Mesothelial cell of epicardium (in vitro differentiated cells): ENCODE measurements at regions not wholly inside any gene's neighbourhood (a gene's known extent, or its start where the extent isn't known, plus 50 kb on each side); places are given as distances from the start of the nearest gene placed in this dataset.

Experiments used
- DNase-seq, 2 experiments: peaks; one replicate each; pipeline ENCODE4 v3.0.0; 2021; ENCODE audit warnings: low spot score in 2 of 2; ENCODE audit not compliant: unreplicated experiment in 2 of 2
- H3K27ac Mint-ChIP-seq: 2 replicates; pipeline ENCODE4 v1.8.0; 2021; ENCODE audit warnings: mixed read lengths
- H3K27me3 Mint-ChIP-seq: 2 replicates; pipeline ENCODE4 v1.8.0; 2021; ENCODE audit warnings: low read depth, mixed read lengths
- H3K36me3 Mint-ChIP-seq: 2 replicates; pipeline ENCODE4 v1.8.0; 2021; ENCODE audit warnings: mixed read lengths
- H3K4me1 Mint-ChIP-seq: 2 replicates; pipeline ENCODE4 v1.8.0; 2021; ENCODE audit warnings: mixed read lengths
- H3K4me3 Mint-ChIP-seq: 2 replicates; pipeline ENCODE4 v1.8.0; 2021; ENCODE audit warnings: mild to moderate bottlenecking, moderate library complexity, mixed read lengths
- H3K9me3 Mint-ChIP-seq: 2 replicates; pipeline ENCODE4 v1.8.0; 2021; ENCODE audit warnings: mixed read lengths
- TF ChIP-seq, protein P1 (sequence below): fragments of 200-600 bp; sonication (generic); IDR thresholded peaks from one replicate; pipeline ENCODE4 v1.5.0; 2021; ENCODE audit warnings: antibody characterized with exemption; ENCODE audit not compliant: unreplicated experiment

DNA sequence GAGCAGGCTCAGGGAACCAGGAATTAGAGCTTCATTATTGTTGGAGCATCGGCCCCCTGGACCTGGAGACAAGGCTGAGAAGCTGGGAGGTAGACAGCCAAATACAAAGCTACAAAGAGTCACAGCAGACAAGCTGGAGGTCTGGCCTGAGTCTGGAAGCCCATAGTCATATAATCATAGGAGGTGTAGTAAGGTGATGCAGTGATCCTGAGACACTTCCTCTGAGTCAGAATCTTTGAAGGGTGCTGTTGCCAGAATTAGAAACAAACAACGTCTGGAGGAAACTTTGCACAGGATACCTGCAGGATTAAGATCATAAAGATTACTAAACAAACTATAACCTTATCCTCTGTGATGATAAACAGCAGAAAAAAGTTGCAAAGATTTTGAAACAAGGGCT, 213.8 kb downstream of the DSC3 start:
- Mint-ChIP-seq H3K27ac (no peak overlapping the region), H3K4me1 (no peaks in the 10 kb centered on the region), H3K36me3 (no peaks in the 10 kb centered on the region), H3K27me3 (peaks cover 12% of the 10 kb centered on the region), H3K4me3 (no peak overlapping the region), H3K9me3 (peaks cover 21% of the 10 kb centered on the region)
- TF ChIP-seq, protein P1, sequence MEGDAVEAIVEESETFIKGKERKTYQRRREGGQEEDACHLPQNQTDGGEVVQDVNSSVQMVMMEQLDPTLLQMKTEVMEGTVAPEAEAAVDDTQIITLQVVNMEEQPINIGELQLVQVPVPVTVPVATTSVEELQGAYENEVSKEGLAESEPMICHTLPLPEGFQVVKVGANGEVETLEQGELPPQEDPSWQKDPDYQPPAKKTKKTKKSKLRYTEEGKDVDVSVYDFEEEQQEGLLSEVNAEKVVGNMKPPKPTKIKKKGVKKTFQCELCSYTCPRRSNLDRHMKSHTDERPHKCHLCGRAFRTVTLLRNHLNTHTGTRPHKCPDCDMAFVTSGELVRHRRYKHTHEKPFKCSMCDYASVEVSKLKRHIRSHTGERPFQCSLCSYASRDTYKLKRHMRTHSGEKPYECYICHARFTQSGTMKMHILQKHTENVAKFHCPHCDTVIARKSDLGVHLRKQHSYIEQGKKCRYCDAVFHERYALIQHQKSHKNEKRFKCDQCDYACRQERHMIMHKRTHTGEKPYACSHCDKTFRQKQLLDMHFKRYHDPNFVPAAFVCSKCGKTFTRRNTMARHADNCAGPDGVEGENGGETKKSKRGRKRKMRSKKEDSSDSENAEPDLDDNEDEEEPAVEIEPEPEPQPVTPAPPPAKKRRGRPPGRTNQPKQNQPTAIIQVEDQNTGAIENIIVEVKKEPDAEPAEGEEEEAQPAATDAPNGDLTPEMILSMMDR = no peak
- DNase-seq = no peak

DNA sequence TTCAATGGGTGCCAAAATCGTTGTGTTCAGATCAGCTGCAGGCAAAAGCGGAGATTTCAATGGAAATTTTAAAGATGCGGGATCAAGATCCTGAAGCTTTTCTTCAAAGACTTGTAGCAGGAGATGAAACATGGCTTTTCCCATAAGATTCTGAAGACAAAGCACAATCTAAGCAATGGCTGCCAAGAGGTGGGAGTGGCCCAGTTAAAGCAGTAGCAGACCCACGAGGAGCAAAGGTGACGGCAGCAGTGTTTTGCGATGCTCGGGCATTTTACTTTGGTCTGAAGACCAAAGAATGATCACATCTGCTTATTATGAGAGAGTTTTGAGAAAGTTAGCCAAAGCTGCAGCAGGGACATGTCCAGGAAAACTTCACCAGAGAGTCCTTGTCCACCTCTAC, 222.9 kb downstream of the DSC3 start:
- peaks cover 4% of the 10 kb centered on the region for H3K36me3 Mint-ChIP-seq
- peaks cover 17% of the 10 kb centered on the region for H3K9me3 Mint-ChIP-seq
- TF ChIP-seq, protein P1 = no peak
- DNase-seq = no peak
- no peaks in the 10 kb centered on the region for H3K4me1 Mint-ChIP-seq
- no peaks in the 10 kb centered on the region for H3K27me3 Mint-ChIP-seq
- H3K27ac Mint-ChIP-seq = no peak overlapping the region
- no peak overlapping the region for H3K4me3 Mint-ChIP-seq

DNA sequence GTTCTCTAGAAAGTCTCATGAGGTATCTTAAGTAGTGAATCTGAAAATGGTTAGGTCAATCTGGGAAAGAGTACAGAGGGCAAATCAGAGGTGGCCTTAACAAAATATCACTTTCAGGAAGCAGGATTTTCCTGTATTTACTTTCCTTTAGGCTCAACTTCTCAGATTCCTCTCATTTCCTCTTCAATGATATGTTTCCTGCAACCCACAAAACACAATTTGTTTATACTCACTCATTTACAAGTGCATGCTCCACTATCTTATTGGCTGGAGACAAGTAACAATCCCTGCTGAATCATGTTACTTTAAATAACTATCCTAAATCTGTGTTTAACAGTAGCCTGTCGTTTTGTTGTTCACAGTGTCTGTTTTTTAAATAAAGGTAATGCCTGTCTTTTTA, 228.1 kb downstream of the DSC3 start:
- peaks cover 1% of the 10 kb centered on the region for H3K27me3 Mint-ChIP-seq
- TF ChIP-seq, protein P1 = no peak
- no peak overlapping the region for H3K27ac Mint-ChIP-seq
- peaks cover 30% of the 10 kb centered on the region for H3K4me1 Mint-ChIP-seq
- H3K36me3 Mint-ChIP-seq = peaks cover 4% of the 10 kb centered on the region
- peaks cover 17% of the 10 kb centered on the region for H3K9me3 Mint-ChIP-seq
- H3K4me3 Mint-ChIP-seq = no peak overlapping the region
- DNase-seq = no peak

DNA sequence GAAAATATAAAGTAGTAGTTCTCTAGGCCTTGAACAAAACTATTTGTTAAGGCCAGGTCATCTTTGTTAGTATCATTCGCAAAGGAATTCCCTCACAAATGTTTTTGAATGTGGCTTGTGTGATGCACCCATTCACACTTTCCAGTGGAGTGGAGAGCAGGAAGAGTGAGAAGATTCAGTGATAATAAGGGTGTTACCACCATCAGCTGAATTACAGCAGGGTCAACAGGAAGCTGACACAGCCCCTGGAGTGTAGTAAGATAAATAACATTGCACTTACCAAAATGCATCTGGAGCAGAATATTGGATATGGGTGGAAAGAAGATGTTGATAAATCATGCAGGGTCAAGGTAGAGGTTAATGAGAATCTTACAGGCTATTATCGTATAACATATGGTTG, 231.0 kb downstream of the DSC3 start:
- no peak overlapping the region for H3K27ac Mint-ChIP-seq
- peaks cover 30% of the 10 kb centered on the region for H3K4me1 Mint-ChIP-seq
- TF ChIP-seq, protein P1 = no peak
- H3K4me3 Mint-ChIP-seq = no peak overlapping the region
- peaks cover 4% of the 10 kb centered on the region for H3K36me3 Mint-ChIP-seq
- no peak for DNase-seq
- peaks cover 13% of the 10 kb centered on the region for H3K9me3 Mint-ChIP-seq
- H3K27me3 Mint-ChIP-seq = peaks cover 4% of the 10 kb centered on the region

DNA sequence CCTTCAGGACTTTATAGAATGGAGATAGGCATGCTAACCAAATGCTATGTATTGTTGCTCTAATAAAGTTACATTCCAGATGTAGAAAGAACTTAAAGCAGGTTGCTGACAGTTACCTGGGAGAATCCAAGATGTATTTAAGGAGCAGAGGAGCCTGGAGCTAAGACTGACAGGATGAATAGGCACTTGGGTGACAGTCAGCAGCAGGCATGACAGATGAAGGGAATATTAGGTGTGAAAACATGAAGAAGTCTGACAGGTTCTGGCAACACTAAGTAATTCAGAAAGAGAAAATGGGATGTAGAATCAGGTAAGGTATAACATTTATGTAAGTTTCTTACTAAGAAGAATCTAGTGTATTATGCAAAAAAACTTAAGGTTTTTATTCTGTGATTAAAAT, 232.0 kb downstream of the DSC3 start:
- peaks cover 12% of the 10 kb centered on the region for H3K9me3 Mint-ChIP-seq
- H3K36me3 Mint-ChIP-seq = no peaks in the 10 kb centered on the region
- H3K4me1 Mint-ChIP-seq = peaks cover 30% of the 10 kb centered on the region
- H3K4me3 Mint-ChIP-seq = no peak overlapping the region
- no peak for DNase-seq
- H3K27ac Mint-ChIP-seq = no peak overlapping the region
- TF ChIP-seq, protein P1 = no peak
- H3K27me3 Mint-ChIP-seq = peaks cover 5% of the 10 kb centered on the region

DNA sequence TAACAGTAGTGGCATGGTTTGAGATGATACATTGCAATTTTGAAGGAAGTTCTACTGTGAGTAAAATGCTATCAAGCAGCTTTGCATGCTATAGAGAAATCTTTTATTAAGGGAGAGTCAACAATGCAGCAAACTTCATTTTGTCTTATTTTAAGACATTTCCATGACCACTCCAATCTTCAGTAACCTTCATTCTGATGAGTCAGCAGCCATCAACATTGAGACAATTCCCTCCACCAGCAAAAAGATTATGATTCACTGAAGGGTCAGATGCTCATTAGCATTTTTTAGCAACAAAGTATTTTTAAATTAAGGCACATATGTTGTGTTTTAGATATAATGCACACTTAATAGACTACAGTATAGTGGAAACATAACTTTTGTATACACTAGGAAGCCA, 235.7 kb downstream of the DSC3 start:
- no peaks in the 10 kb centered on the region for H3K36me3 Mint-ChIP-seq
- DNase-seq = no peak
- no peak overlapping the region for H3K4me3 Mint-ChIP-seq
- TF ChIP-seq, protein P1 = no peak
- H3K27me3 Mint-ChIP-seq = peaks cover 5% of the 10 kb centered on the region
- H3K9me3 Mint-ChIP-seq = peaks cover 17% of the 10 kb centered on the region
- no peak overlapping the region for H3K27ac Mint-ChIP-seq
- H3K4me1 Mint-ChIP-seq = peaks cover 13% of the 10 kb centered on the region
